ENCODE measurements at regions not wholly inside any gene's neighbourhood (a gene's known extent, or its start where the extent isn't known, plus 50 kb on each side); places are given as distances from the start of the nearest gene placed in this dataset.

GRCh38 chr12:73186272-73186671 lies 914.1 kb downstream of the TRHDE start (continued):
- TF ChIP-seq E2F6 (IDR thresholded peaks at IDR 0.05) (no peak), ATF3 (IDR thresholded peaks at IDR 0.05; ENCODE audit: insufficient read depth, low read depth, low read length) (no peak)

Measured in H1 (cell line).